ENCODE measurements at regions not wholly inside any gene's neighbourhood (a gene's known extent, or its start where the extent isn't known, plus 50 kb on each side); places are given as distances from the start of the nearest gene placed in this dataset.

DNA sequence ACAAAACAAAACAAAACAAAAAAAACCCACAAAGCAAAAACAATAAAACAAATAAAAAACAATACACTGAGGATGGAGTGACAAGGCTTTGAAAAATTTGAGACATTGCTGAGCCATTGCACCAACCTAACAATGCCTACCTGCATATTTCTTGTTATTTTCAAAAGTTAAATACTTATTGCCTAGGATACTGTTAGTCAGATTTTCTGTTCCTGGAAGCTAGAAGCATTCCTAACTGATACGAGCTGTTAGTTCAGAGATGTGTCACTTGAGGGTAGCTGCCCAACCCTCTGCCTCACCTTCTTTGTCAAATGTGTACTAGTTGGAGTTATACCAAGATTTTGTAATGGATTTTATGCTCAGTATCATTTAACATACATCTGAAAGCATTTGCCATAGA is 187.2 kb downstream of the TXNL1 start:
- TF ChIP-seq GATA2 (IDR thresholded peaks at IDR 0.05; ENCODE audit: low read depth, low read length) (no peak), GATA3 (IDR thresholded peaks at IDR 0.05; ENCODE audit: low read depth, low read length) (no peak)

All from SH-SY5Y (cell line).